NCI-H146 treated with DMSO at 0.1 percent for 48 hours (cell line): ENCODE measurements at regions not wholly inside any gene's neighbourhood (a gene's known extent, or its start where the extent isn't known, plus 50 kb on each side); places are given as distances from the start of the nearest gene placed in this dataset.

Experiments used
- DNase-seq: peaks from one replicate; lab custom pipeline; 2025; ENCODE audit not compliant: unreplicated experiment; lab: John Stamatoyannopoulos, UW

GRCh38 chr6:147711476-147711875 lies 203.0 kb downstream of the SAMD5 start:
- DNase-seq = peak; percentile 89

GRCh38 chr6:147712841-147713240 lies 204.4 kb downstream of the SAMD5 start:
- DNase-seq = no peak

DNA sequence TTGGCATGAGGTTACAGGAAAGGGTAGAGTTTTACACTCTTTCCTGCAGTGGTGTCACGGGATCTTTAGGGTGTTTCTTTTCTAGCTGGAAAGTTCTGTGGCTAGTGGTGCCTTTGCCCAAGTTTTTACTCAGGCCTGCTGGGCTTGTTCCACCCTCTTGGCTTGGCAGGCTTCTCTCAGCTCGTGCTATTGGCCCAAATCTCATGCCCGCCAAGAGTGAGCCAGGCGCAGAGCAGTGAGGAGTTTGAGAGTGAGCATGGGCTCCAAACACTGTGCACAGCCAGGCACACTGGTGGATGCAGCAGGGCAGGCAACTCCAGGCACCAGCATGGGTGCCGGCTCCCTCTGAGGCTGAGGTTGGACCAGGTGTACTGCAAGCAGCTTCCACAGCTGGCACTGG lies 206.5 kb downstream of the SAMD5 start:
- DNase-seq = no peak

DNA sequence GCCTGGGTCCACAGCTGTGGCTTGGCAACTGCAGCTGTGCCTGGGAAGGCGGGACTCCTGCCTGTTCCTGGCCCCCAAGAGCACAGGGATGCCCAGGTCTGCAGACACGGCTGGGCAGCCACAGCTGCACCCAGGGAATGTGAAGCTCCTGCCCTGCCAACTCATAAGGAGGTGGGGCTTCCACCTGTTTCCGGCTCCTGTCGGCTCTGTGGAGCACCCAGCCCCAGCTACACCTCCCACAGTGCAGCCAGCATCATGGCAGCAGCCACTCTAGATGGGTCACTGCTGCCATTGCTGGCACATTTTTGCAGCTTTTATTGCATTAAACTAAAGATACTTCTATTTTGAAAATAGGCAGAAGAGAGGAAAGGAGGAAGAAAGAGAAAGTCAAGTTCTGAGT lies 207.9 kb downstream of the SAMD5 start:
- no peak for DNase-seq

DNA sequence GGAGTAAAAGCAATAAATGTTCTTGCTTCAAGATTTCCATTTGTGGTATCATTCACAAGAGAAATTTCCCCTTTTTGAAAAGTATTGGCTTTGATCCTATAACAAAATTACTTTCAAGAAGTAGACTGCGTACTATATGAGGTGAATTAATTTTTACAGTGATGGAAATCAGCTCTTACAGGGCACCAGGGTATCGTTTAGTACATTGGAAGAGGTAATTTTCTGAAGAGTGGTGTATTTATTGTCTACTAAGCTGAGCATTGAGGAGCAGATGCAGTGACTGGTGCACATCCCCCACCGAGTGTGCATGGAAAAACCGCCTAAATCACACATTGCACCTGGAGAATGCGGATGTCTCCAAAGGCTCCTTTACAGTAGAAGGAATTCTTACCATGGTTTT lies 209.5 kb downstream of the SAMD5 start:
- DNase-seq = peak; percentile 25

DNA sequence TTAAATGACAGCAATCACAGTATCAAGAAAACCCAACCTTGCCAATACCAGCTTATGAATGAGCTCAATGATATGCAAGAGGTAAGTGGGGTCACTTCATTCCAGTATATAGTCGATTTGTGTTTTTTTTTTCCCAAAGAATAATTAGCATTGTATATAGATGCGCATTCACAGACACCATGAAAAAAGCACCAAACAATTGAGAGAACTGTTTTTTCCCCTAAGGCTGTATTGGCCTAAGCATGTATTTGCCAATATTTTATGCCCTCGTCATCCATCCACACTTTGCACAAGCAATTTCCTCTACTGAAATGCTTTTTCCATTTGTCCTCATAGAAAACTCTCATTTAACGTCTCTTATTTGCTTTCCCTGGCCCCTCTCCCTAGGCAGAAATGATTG lies 213.7 kb downstream of the SAMD5 start:
- DNase-seq = no peak

GRCh38 chr6:147724454-147724853 lies 216.0 kb downstream of the SAMD5 start:
- peak; percentile 33 for DNase-seq

DNA sequence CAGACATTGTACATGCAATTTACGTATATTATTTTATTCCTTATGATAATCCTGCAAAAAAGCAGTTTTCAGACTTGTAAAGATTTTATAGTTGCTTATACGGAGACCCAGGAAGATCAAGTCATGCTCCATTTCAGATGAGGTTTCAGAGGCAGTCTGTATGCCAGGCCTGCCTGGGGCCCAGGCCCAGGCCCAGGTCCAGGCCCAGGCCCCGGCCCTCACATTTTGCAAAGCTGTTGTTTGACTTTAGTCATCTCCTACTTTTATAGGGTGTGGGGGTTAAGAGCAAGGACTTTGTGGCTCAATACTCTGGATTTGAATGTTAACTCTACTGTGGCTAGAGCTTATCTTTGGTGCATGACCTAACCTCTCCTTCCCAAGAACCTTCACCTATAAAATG lies 217.9 kb downstream of the SAMD5 start:
- no peak for DNase-seq

DNA sequence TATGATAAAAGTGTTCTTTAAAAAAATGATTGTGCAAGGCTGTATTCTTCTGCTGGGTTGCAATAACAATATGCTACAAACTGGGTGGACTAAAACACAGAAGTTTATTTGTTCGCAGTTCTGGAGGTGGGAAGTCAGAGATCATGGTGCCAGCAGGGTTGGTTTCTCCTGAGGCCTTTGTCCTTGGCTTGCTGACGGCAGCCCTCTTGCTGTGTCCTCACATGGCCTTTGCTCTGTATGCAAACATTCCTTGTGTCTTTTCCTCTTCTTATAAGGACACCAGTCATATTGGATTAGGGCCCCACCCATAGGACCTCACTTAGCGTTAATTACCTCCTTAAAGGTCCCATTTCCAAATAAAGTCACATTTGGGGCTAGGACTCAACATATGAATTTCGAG lies 220.4 kb downstream of the SAMD5 start:
- no peak for DNase-seq

- no peak for DNase-seq
These were observed 225.2 kb downstream of the SAMD5 start for GRCh38 chr6:147733686-147734085.

DNA sequence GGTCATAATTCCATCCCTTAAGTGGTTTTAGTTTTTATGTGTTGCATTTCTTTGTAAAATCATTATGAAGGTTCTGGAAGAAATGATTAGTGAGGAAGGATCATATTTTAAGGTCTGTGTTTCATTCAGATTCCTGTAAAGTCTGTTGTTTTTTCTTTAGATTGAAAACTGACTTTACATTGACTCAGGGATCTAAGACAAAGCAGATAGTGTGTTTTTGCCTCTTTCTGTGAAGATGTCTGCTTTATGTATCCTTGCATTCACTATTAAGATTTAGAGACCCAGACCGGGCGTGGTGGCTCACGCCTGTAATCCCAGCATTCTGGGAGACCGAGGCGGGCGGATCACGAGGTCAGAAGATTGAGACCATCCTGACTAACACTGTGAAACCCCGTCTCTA lies 225.7 kb downstream of the SAMD5 start:
- DNase-seq = no peak

DNA sequence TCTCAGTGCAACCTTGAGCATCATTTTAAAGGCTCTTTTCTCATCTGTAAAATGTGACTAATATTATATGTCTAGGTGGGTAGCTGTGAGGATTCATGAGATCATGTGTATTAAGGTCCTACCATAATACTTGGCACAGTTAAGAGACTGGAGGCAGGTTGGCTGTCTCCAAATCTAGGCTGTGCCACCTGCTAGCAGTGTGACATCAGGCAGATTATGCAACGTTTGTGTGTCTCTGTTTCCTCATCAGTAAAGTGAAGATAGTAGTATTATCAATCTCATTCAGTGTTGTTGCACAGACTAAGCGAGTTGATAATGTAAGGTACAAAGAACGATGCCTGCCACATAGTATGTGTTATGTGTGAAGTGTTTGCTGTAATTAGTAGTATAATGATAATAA lies 227.4 kb downstream of the SAMD5 start:
- DNase-seq = no peak

- DNase-seq = no peak
These were observed 228.6 kb downstream of the SAMD5 start for GRCh38 chr6:147737115-147737514.

DNA sequence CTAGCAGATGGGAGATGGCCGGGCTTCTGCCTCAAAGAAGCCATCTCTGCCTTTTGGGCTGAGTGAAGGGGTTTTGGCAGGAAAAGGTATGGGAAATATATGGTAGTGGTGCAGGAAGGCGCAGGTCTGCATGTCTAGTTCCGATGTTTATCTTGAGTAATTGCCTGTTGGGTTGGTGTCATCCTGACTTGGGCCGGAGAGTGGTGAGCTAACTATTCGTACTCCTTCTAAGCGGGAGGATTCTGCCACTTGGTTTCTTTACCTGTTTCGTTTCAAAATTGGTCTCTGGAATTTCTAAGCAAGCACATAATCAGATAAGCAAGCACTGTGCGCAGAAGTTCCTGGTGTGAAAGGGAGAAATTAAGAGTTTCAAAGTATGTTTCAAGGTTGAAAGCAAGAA lies 229.6 kb downstream of the SAMD5 start:
- DNase-seq = no peak

DNA sequence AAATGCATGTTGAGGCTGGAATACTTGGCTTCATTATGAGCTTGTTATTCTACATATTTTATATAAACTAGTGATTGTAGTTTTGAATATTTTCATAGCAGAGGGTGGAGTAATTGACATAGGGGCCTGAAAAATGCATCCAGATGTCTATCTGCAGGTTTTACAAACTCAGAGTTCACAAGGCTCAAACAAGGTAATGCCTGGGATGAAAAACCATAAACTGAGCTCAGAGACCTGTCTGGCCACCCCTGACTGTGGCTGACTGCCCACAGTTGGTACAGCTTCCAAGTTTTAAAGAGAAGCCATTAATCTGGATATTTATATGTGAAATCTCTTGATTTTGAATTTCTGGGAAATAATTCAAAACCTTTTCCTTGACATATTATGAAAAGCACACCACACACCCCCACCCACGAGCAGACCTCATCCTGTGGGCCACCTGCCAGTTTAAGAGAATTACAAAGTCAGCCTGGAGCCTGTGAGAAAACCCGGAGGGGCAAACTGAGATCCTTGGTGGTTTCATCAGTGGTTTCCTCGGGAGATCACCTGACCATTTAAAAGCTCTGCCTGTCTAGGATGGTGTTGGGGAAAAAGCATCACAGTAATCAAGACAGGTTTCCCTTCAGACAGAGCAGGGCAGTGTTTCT lies 230.1 kb downstream of the SAMD5 start:
- no peak for DNase-seq

DNA sequence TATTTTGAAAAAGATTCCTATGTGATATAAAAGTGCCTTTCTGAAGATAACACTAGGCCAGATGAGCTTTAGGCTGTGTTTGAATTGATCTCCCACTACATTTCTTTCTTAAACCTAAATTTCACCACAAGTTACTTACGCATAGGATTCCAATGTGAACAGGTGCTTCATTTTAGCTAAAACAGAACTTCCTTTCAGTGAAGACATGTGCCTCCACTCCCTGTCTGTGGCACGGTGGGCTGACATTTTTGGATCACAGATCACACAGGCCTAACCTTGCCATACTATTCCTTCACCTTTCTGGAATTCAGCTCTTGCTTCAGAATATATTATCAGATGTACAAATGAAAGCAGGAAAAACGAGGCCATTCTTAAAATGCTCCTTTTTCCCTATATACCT lies 231.8 kb downstream of the SAMD5 start:
- DNase-seq = no peak

- no peak for DNase-seq
These were observed 232.4 kb downstream of the SAMD5 start for GRCh38 chr6:147740916-147741315.

DNA sequence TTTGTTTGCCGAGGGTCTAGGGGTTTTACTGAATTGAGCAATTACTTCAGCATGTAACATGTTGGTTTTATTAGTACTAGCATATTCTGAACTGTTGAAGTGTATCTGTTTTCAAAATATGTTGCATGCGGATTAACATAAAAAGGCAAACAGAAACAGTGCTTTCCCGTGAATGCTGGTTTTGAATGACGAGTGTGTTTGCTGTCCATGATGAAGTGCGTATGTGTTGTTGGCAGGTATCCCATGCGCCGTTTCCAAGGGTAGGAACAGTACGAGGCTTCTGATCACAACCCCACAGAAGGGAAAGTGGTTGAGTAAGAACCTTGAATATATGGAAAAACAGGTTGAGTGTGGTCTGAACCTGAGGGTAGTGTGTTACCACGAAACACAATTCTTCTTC lies 232.9 kb downstream of the SAMD5 start:
- no peak for DNase-seq

DNA sequence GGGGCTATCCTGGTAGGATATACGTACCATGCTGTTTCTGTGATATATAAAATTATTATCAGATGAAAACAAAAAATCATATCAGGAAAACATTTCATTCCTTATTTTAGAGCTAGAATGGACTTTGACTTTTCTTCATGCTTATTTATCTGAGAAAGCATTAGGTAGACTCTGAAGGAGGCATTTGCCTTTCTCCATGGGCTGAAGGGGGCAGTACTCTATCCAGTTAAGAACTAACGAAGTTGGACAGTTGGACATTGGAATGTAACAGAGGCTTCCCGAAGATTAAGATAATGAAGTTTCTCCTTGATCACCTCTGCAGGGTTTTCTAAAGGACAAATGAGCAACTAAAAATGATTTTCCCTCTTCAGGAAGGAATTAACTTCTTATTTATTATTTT lies 233.9 kb downstream of the SAMD5 start:
- DNase-seq = no peak

- no peak for DNase-seq
These were observed 235.5 kb downstream of the SAMD5 start for GRCh38 chr6:147744012-147744411.

DNA sequence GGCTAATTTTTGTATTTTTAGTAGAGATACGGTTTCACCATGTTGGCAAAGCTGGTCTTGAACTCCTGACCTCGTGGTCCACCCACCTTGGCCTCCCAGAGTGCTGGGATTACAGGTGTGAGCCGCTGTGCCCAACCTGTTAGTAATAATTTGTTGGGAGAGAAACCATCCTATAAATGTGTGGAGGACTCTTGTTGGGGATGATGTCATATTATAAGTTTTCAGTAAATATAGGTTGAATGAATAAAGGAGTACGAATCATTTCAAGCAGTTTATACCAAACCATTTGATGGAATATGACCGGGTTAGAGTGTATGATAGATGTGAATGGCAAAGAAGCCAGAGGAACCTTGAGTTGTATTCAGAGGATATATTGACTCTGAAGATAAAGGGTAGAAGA lies 240.8 kb downstream of the SAMD5 start:
- DNase-seq = no peak

DNA sequence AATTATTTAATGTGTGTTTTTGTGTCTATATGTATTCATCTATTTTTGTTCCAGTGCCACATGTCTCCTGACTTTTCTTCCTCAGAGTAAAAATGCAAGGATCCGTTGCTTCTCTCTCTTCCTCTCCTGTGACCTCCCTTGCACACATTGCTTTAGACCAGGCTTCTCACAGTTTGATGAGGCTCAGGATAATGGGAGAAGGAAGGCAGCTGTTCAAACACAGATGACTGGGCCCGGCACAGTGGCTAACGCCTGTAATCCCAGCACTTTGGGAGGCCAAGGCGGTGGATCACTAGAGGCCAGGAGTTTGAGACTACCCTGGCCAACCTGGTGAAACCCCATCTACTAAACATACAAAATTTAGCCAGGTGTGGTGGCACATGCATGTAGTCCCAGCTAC lies 241.9 kb downstream of the SAMD5 start:
- DNase-seq = peak; percentile 95

DNA sequence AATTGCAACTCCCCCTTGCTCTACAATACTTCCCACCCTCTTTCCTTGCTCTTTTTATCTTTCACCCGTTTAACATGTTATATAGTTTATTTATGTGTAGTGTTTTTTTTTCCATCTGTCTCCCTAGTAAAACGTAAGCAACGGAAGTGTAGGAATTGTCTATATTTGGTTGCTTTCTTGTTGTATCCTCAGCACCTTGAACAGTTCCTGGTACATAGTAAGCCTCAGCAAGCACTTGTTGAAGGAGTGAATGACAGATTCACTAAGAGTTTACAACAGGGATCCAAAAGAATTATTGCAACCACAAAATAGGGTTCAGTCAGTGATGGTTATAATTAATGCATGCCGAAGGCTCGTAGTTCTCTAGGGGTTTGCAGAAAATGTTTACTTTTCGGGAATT lies 242.7 kb downstream of the SAMD5 start:
- no peak for DNase-seq
